ENCODE measurements at regions not wholly inside any gene's neighbourhood (a gene's known extent, or its start where the extent isn't known, plus 50 kb on each side); places are given as distances from the start of the nearest gene placed in this dataset.

- Histone ChIP-seq H3K9me3 (ENCODE audit: severe bottlenecking) (no peaks in the 10 kb centered on the region), H3K4me3 (ENCODE audit: low read depth, low read length) (no peak overlapping the region), H3K36me3 (no peaks in the 10 kb centered on the region), H3K27ac (no peak overlapping the region), H3K27me3 (ENCODE audit: insufficient read depth, low read depth, severe bottlenecking) (no peaks in the 10 kb centered on the region)
- DNase-seq = no peak
- TF ChIP-seq, protein P1, sequence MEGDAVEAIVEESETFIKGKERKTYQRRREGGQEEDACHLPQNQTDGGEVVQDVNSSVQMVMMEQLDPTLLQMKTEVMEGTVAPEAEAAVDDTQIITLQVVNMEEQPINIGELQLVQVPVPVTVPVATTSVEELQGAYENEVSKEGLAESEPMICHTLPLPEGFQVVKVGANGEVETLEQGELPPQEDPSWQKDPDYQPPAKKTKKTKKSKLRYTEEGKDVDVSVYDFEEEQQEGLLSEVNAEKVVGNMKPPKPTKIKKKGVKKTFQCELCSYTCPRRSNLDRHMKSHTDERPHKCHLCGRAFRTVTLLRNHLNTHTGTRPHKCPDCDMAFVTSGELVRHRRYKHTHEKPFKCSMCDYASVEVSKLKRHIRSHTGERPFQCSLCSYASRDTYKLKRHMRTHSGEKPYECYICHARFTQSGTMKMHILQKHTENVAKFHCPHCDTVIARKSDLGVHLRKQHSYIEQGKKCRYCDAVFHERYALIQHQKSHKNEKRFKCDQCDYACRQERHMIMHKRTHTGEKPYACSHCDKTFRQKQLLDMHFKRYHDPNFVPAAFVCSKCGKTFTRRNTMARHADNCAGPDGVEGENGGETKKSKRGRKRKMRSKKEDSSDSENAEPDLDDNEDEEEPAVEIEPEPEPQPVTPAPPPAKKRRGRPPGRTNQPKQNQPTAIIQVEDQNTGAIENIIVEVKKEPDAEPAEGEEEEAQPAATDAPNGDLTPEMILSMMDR (IDR thresholded peaks at IDR 0.05; ENCODE audit: low read depth, low read length) = no peak
Observed at GRCh38 chr10:64320448-64320847, 799.2 kb downstream of the REEP3 start.

DNA sequence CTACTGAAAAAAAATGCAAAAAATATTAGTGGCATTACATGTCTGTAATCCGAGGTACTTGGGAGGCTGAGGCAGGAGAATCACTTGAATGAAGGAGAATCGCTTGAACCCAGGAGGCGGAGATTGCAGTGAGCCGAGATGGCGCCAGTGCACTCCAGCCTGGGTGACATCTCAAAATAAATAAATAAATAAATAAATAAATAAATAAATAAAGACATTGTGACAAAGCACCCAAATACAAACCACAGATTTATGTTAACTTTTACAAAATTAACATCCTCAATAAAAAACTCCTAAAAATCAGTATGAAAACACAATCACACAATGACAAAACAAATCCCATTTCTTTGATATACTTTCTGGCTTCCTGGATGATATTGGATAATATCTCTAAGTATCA, 808.3 kb downstream of the REEP3 start:
- no peak overlapping the region for H3K4me3 ChIP-seq (ENCODE audit: low read depth, low read length)
- no peaks in the 10 kb centered on the region for H3K27me3 ChIP-seq (ENCODE audit: insufficient read depth, low read depth, severe bottlenecking)
- DNase-seq = no peak
- no peaks in the 10 kb centered on the region for H3K9me3 ChIP-seq (ENCODE audit: severe bottlenecking)
- H3K36me3 ChIP-seq = no peaks in the 10 kb centered on the region
- no peak overlapping the region for H3K27ac ChIP-seq
- TF ChIP-seq, protein P1 (IDR thresholded peaks at IDR 0.05; ENCODE audit: low read depth, low read length) = no peak

- Histone ChIP-seq H3K36me3 (no peaks in the 10 kb centered on the region), H3K27ac (no peak overlapping the region), H3K9me3 (ENCODE audit: severe bottlenecking) (no peaks in the 10 kb centered on the region), H3K4me3 (ENCODE audit: low read depth, low read length) (no peak overlapping the region), H3K27me3 (ENCODE audit: insufficient read depth, low read depth, severe bottlenecking) (no peaks in the 10 kb centered on the region)
- TF ChIP-seq, protein P1 (IDR thresholded peaks at IDR 0.05; ENCODE audit: low read depth, low read length) = no peak
- no peak for DNase-seq
Observed at GRCh38 chr10:64332551-64332950, 811.4 kb downstream of the REEP3 start.

DNA sequence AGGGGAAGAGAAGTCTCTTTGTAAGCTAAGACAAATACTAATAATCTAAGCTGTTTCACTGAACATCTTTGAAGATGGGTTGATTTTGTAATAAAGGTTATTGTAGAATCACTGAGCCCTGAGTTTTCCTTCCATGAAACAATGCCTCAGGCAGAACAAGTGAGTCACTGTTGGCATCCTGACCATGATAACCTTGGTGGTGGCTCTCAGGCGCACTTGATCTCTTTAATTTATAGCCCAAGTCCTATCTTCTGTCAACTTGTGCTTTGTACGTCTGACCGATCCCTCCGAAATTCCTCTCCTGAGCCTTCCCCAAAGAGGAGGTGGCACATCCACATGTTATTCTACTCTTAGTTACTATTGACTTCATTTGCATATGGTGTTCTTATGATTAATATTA, 812.9 kb downstream of the REEP3 start:
- H3K9me3 ChIP-seq (ENCODE audit: severe bottlenecking) = no peaks in the 10 kb centered on the region
- no peak overlapping the region for H3K27ac ChIP-seq
- no peak overlapping the region for H3K4me3 ChIP-seq (ENCODE audit: low read depth, low read length)
- H3K27me3 ChIP-seq (ENCODE audit: insufficient read depth, low read depth, severe bottlenecking) = no peaks in the 10 kb centered on the region
- DNase-seq = no peak
- TF ChIP-seq, protein P1 (IDR thresholded peaks at IDR 0.05; ENCODE audit: low read depth, low read length) = no peak
- H3K36me3 ChIP-seq = no peaks in the 10 kb centered on the region

GRCh38 chr10:64344211-64344610, 823.0 kb downstream of the REEP3 start:
- Histone ChIP-seq H3K27me3 (ENCODE audit: insufficient read depth, low read depth, severe bottlenecking) (no peaks in the 10 kb centered on the region), H3K27ac (no peak overlapping the region), H3K9me3 (ENCODE audit: severe bottlenecking) (no peaks in the 10 kb centered on the region), H3K4me3 (ENCODE audit: low read depth, low read length) (no peak overlapping the region), H3K36me3 (no peaks in the 10 kb centered on the region)
- no peak for DNase-seq
- TF ChIP-seq, protein P1 (IDR thresholded peaks at IDR 0.05; ENCODE audit: low read depth, low read length) = no peak

GRCh38 chr10:64345856-64346255, 824.7 kb downstream of the REEP3 start:
- H3K9me3 ChIP-seq (ENCODE audit: severe bottlenecking) = no peaks in the 10 kb centered on the region
- H3K36me3 ChIP-seq = no peaks in the 10 kb centered on the region
- no peak overlapping the region for H3K27ac ChIP-seq
- H3K27me3 ChIP-seq (ENCODE audit: insufficient read depth, low read depth, severe bottlenecking) = no peaks in the 10 kb centered on the region
- DNase-seq = no peak
- no peak overlapping the region for H3K4me3 ChIP-seq (ENCODE audit: low read depth, low read length)
- TF ChIP-seq, protein P1 (IDR thresholded peaks at IDR 0.05; ENCODE audit: low read depth, low read length) = no peak
